OCI-LY3 (cell line): ENCODE measurements at regions not wholly inside any gene's neighbourhood (a gene's known extent, or its start where the extent isn't known, plus 50 kb on each side); places are given as distances from the start of the nearest gene placed in this dataset.

Source experiments
- H2AFZ ChIP-seq: fragments of 200-600, 300-600 bp; shearing (Covaris generic); 2 replicates; pipeline ENCODE4 v1.6.0; 2014; ENCODE audit warnings: antibody characterized with exemption, low read depth, low read length
- H3K27ac ChIP-seq: fragments of 200-600, 300-600 bp; sonication (generic); 2 replicates; pipeline ENCODE4 v1.5.1; 2014; ENCODE audit warnings: mild to moderate bottlenecking, low read length, moderate library complexity, mixed read lengths
- H3K27me3 ChIP-seq: fragments of 200-600, 300-600 bp; sonication (generic); 2 replicates; pipeline ENCODE4 v1.6.1; 2014; ENCODE audit warnings: low read depth, low read length, mixed read lengths
- H3K36me3 ChIP-seq: fragments of 200-600, 300-600 bp; sonication (generic); replicated peaks from 2 replicates; pipeline ENCODE3; 2014; ENCODE audit warnings: low read depth, low read length, mixed read lengths
- H3K4me1 ChIP-seq: fragments of 300-600, 200-600 bp; sonication (generic); 2 replicates; pipeline ENCODE4 v1.6.1; 2014; ENCODE audit warnings: low read length, mixed read lengths
- H3K4me2 ChIP-seq: fragments of 200-600, 300-600 bp; sonication (generic); 2 replicates; pipeline ENCODE4 v1.6.1; 2014; ENCODE audit warnings: low read length, mixed read lengths
- H3K4me3 ChIP-seq: fragments of 300-600, 200-600 bp; sonication (generic); 2 replicates; pipeline ENCODE4 v1.5.1; 2014; ENCODE audit warnings: antibody characterized with exemption, mild to moderate bottlenecking, low read length, moderate library complexity
- H3K79me2 ChIP-seq: fragments of 300-600, 200-600 bp; shearing (Covaris generic); 2 replicates; pipeline ENCODE4 v1.6.1; 2014; ENCODE audit warnings: mild to moderate bottlenecking, low read length, mixed read lengths
- H3K9ac ChIP-seq: fragments of 300-600, 200-600 bp; shearing (Covaris generic); 2 replicates; pipeline ENCODE4 v1.6.0; 2014; ENCODE audit warnings: mild to moderate bottlenecking, low read length, moderate library complexity
- H3K9me3 ChIP-seq: fragments of 200-600, 300-600 bp; shearing (Covaris generic); 2 replicates; pipeline ENCODE4 v1.6.1; 2014; ENCODE audit warnings: low read length, mixed read lengths; ENCODE audit not compliant: insufficient read depth
- H4K20me1 ChIP-seq: fragments of 200-600, 300-600 bp; sonication (generic); 2 replicates; pipeline ENCODE4 v1.6.1; 2016; ENCODE audit warnings: low read length, mixed read lengths; ENCODE audit not compliant: insufficient read depth
- EZH2phosphoT487 ChIP-seq: fragments of 200-600 bp; shearing (Covaris generic); IDR thresholded peaks from 2 replicates; pipeline ENCODE4 v1.6.1; 2018; ENCODE audit warnings: antibody characterized with exemption, mixed run types, low read depth
- TF ChIP-seq, protein P1 (sequence below): fragments of 200-600, 300-600 bp; sonication (generic); IDR thresholded peaks from 2 replicates; pipeline ENCODE4 v1.5.1; 2014; ENCODE audit warnings: antibody characterized with exemption, low read length, low read depth

DNA sequence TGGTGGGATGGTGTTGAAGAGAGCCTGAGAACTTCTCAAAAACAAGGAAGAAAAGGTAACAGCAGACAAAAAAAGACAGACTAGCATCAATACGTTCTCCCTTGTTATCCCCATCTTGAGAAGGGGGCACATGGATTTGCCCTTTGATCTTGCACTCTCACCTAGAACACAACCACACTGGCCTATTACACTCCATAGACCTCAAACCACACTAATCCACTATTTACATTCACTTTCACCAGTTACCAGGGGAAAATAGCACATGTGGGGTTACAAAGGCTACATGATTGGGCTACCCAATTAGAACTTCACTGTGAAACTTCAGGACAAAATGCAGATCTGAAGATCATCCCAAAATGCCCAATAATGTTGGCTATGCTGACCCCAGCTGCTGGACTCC, 72.6 kb upstream of the SELENOP start:
- Histone ChIP-seq H3K27ac (no peak overlapping the region), H3K27me3 (peaks cover 5% of the 10 kb centered on the region; the same call in 1 of the 2 replicates), H3K9me3 (no peaks in the 10 kb centered on the region), H3K79me2 (no peaks in the 10 kb centered on the region), H4K20me1 (no peaks in the 10 kb centered on the region), H3K4me1 (no peaks in the 10 kb centered on the region), H2AFZ (no peak overlapping the region), H3K9ac (no peak overlapping the region), H3K4me3 (no peak overlapping the region), H3K36me3 (no peaks in the 10 kb centered on the region), H3K4me2 (no peak overlapping the region)
- TF ChIP-seq, protein P1, sequence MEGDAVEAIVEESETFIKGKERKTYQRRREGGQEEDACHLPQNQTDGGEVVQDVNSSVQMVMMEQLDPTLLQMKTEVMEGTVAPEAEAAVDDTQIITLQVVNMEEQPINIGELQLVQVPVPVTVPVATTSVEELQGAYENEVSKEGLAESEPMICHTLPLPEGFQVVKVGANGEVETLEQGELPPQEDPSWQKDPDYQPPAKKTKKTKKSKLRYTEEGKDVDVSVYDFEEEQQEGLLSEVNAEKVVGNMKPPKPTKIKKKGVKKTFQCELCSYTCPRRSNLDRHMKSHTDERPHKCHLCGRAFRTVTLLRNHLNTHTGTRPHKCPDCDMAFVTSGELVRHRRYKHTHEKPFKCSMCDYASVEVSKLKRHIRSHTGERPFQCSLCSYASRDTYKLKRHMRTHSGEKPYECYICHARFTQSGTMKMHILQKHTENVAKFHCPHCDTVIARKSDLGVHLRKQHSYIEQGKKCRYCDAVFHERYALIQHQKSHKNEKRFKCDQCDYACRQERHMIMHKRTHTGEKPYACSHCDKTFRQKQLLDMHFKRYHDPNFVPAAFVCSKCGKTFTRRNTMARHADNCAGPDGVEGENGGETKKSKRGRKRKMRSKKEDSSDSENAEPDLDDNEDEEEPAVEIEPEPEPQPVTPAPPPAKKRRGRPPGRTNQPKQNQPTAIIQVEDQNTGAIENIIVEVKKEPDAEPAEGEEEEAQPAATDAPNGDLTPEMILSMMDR: no peak

GRCh38 chr5:42881416-42882117, 69.9 kb upstream of the SELENOP start:
- Histone ChIP-seq H2AFZ (no peak overlapping the region), H3K9ac (no peak overlapping the region), H3K36me3 (no peaks in the 10 kb centered on the region), H3K79me2 (no peaks in the 10 kb centered on the region), H4K20me1 (no peaks in the 10 kb centered on the region), H3K27me3 (no peaks in the 10 kb centered on the region), H3K4me3 (no peak overlapping the region), H3K27ac (no peak overlapping the region), H3K4me1 (no peaks in the 10 kb centered on the region), H3K4me2 (no peak overlapping the region), H3K9me3 (no peaks in the 10 kb centered on the region)
- TF ChIP-seq, protein P1: no peak
- TF ChIP-seq EZH2phosphoT487: no peak

DNA sequence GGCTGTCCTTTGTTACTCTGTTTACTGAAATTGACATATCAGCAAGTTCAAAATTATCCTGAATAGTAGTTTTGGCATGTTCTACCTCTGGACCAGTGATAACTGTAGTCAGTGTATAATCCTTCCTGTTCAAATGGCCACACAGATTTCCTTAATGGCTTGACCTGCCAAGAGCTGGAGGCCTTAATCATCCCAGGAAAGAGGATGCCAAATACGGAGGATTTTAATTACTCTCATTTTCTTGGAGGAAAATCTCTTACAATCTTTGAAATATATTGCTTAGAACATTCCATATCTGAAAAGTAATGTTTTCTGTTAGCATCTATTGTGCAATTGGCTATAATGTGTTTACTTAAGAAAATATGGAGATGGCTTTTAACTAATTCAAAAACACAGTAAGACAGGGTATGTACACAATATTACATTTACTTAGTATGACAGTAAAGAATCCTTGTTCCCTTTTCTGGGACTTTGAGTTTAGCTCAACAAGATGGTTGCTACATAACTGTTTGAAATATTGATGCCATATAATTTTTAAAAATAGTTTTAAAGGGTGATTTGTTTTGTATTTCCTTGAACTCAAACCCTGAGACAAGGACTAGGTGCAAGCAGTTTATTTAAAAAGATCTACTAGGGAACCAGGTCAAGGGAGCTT, 68.9 kb upstream of the SELENOP start:
- Histone ChIP-seq H3K4me3 (no peak overlapping the region), H2AFZ (no peak overlapping the region), H3K36me3 (no peaks in the 10 kb centered on the region), H3K9me3 (no peaks in the 10 kb centered on the region), H3K79me2 (no peaks in the 10 kb centered on the region), H4K20me1 (no peaks in the 10 kb centered on the region), H3K27ac (no peak overlapping the region), H3K4me2 (no peak overlapping the region), H3K4me1 (no peaks in the 10 kb centered on the region), H3K9ac (no peak overlapping the region), H3K27me3 (no peaks in the 10 kb centered on the region)
- no peak for TF ChIP-seq EZH2phosphoT487
- TF ChIP-seq, protein P1: no peak

DNA sequence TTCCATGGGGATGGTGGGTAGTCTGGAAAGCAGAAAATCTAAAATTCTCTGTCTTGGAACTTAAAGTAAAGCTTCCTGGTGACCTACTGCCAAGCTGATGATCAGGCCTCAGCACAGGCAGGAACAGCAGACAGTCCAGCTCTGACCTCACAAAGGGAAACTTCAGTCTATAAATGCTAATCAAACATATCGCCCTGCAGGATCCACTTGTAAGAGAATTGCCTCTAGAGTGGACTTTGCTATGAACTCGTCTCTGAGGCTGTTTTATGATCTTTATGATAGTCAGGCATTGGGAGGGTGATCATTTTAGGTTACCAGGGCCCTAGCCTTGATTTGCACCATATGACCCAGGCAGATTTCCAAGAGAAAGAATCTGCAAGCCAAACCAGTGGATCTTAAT, 67.6 kb upstream of the SELENOP start:
- Histone ChIP-seq H3K27me3 (no peaks in the 10 kb centered on the region), H2AFZ (no peak overlapping the region), H3K36me3 (no peaks in the 10 kb centered on the region), H4K20me1 (no peaks in the 10 kb centered on the region), H3K4me2 (no peak overlapping the region), H3K4me3 (no peak overlapping the region), H3K4me1 (no peaks in the 10 kb centered on the region), H3K27ac (no peak overlapping the region), H3K79me2 (no peaks in the 10 kb centered on the region), H3K9me3 (no peaks in the 10 kb centered on the region), H3K9ac (no peak overlapping the region)
- TF ChIP-seq, protein P1: no peak
- no peak for TF ChIP-seq EZH2phosphoT487
